ENCODE measurements at regions not wholly inside any gene's neighbourhood (a gene's known extent, or its start where the extent isn't known, plus 50 kb on each side); places are given as distances from the start of the nearest gene placed in this dataset.

DNA sequence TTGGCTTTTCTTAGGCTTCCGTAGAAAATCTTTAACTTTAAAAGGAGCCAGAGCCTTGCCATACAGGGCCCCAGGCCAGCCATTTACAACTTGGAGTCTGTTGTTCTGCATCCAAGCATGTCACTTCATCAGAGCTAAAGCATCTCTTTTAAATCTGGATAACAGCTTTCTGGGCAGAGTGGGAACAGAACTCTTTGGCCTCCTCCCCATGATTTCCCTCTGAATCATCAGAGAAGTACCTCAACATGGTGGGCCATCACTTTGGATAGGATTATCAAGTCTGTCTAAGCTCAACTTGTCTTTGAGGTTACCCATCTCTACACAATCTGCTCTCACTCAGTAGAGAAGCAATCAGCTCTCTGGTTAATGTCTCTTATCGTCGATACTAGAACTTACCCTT, 170.9 kb downstream of the SLC6A15 start:
- DNase-seq: no peak

DNA sequence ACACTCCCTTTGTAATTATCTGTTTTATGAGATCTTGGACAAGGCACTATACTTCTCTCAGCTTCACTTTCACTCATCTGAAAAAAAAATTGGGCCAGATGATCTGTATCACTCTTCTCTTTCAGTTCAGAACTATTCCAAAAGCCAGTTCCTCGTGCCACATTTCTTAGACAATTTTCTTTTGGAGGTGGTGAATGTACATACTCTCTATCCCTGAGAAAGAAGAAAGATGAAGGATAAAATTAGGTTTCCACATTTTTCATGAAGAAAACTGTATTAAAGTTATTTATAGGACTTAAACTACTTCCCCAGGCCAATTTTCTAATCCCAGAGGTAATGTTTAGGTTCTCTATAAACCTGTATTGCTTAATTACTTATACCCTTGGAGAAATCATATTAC, 171.6 kb downstream of the SLC6A15 start:
- DNase-seq: no peak

DNA sequence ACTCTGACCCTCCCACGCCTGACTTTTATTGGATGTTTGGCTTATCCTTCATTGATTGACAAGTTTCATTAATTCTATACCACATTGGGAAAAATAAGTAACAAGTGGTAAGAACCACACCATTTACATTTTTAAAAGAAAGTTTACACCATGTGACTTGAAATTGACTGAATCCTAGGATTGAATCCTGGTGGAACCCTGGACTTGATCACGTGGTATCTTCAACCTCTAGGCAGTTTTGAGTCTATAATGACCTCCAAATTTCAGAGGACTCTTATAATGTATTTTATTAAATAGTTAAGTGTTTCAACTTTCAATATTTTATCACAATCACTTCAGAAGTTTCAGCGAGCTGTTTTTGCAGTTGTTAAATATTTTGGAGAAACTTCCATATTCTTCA, 172.0 kb downstream of the SLC6A15 start:
- DNase-seq: no peak

DNA sequence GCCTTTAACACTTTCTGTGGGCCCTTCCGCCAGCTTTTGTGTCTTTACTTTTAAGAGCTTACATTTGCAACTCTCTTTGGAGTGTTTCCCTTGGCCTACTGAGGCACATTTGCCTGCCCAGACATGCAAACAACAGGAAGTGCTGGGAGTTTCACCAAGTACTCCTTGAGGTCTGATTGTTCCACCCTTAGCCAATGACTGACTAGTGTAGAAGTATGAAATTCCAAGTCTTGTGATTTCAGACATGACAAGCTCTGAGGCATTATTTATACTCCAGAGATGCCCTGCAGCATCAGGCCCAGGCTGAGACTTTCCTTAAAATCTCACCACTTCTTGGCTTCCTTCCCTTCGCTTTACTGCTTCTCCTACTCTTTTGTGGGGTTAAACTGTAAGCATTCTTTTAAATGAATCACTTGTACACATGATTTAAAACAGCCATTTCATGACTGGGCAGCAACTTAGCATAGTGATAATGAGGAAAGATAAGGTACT, 174.1 kb downstream of the SLC6A15 start:
- no peak for DNase-seq

DNA sequence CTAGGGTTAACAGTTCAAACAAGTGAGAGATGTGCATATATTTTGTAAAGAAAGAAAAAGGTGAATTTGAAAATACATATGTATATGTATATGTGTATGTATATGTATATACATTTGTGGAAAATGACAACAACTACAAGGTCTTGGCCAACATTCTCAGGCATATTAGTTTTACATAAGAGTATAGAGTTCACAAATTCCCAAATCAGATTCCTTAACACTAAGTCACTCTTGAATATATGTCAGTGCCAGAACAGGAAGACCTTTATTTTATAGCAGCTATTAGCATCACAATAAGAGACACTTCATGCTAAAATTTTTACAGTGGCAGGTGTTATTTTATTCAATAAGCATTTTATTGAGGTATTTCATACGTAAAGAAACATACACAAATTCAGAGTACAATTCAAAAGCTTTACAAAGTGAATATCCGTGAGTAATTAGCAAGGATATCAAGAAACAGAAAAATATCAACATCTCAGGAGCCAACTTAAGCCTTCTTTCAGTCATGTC, 179.7 kb downstream of the SLC6A15 start:
- DNase-seq: no peak

DNA sequence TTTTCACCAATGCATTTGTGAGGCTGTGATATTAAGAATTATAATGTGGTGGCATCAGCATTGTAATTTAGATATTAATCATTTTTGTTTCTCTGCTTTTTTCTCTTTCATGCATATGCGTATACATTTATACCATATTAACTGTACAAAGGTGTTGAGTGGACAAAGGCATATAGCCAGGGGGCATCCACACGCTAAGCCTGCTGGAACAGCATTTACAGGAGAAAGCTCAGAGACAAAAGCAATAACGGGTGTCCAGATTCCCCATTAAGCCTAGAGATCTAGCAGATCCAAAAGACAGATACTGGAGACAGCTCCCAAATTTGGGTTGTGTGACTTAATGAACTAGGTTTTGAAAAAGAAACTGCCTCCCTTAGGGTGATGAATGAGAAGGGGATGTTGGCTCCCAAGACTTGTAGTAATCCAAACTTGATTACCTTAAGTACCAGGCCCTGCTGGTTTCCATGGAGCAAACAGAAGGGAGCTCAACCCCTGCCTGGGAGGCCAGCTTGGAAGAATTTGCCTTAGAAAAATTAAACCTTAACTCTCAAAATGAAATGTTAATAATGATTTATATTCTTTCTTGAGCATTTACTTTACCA, 181.9 kb downstream of the SLC6A15 start:
- DNase-seq: no peak

DNA sequence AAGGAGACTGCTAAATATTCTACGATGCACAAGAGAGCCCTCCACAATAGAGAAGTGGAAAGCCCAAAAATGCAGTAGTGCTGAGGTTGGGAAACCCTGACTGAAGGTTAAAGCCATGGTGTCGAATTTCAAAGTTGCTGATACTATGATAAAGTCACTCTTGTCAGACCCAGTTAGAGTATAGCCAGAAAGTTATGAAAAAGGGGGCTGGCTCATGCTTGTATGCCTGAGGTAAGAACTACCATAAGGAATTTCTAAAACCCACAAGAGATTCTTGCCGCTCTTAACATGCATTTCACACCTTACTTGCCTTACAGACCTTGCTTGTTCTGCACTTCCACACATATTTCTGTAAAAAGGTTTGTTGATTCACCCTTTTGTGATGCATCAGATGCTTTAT, 184.6 kb downstream of the SLC6A15 start:
- no peak for DNase-seq

DNA sequence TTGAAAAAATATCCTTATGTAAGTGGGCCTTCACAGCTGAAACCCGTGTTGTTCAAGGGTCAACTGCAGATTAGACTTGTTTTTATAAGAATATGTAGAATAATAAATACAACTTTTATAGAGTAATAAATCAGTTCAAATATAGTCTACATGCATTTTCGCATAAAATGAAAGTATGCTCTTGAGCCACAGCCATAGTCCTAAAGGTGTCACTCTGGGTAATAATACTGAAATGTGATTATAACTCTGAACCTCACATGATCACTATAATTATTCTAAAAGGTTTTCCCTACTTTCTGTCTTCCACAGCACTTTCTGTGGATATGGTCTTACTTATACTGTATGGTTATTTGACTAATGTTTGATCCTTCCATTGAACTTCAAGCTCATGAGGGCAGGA, 185.8 kb downstream of the SLC6A15 start:
- DNase-seq: no peak

DNA sequence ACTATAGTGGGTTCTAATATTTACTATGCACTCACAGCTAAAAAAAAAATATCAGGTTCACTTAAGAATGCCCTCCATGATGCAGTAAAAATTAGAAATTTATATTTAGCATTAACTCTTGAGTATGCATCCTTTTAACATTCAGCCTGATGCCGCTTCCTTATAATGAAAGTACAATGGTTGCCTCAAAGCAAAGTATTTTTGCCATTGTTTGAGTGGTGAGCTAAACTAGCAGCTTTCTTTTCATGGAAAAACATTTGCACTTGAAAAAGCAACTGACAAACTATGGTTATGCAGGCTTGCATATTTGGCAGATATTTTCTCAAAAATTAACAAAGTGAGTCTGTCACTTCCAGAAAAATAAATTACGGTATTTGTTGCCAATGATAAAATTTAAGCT, 188.6 kb downstream of the SLC6A15 start:
- no peak for DNase-seq

DNA sequence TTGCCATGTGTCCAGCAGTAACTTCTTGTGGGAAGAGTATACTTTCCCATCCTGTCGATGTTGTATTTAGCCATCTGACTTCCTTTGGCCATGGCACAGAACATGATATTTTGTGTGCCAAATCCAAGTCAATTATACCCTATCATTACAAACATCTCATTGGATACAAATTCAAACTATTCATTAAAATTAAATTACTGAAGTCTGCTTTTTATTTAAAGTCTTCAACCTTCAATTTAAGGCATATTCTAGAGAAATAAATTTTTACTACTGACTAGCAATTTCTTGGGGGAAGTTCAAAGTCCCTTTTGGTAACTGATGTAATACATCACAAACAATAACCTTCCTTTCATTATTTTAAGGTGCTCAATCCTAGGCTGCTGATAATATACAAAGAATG, 192.6 kb downstream of the SLC6A15 start:
- DNase-seq: no peak

DNA sequence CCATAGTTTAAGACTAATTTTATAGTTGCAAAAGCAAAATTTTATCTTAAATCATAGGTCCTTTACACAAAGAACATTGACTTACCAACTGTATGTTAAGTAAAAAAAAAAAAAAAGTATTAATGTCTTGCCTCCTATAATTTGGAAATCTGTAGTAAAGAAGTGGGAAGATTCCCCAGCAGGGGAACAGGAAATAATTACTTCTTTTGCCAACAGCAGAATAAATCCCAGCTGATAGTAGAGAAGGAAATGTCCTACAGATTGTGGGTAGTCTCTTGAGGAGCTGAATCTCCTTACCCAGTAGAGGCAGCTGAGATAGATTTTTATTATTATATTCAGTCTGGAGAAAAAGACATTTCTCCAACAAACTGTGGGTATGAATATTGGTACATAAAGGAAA, 193.7 kb downstream of the SLC6A15 start:
- DNase-seq: no peak

DNA sequence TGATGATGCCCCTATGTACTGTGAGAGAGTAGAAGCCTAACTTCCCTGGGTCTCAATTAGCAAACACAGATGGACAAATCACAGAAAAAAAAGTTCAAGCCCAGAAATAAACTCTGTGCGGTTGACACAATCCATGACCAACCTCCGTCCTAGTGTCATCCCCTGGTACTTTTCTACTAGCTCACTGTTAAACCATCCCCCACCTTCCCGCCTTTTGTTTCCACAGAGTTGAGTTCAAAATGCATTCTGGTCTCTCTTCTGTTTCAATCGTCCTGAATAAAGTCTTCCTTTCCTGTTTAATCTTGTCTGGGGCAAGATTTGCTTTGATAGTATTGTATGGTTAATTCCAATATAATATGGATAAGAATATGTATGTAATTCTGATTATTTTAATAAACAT, 199.9 kb downstream of the SLC6A15 start:
- no peak for DNase-seq

DNA sequence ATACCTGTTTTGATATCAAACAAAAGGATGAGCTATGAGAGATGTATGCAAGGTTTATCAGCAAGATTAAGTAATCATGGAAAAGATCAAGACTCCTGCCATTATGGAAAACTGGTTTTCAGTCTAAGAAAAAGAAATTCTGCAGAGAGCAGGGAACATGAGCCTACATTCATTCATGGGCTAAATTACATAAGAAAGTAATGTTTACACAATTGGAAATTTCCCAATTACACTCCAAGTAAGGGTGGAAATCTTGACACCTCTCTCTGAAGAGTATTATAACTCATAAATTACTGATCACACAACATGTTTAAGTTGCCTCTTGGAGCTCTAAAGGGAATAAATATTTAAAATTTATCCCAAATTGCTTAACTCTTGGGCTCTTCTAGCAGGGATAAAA, 206.2 kb downstream of the SLC6A15 start:
- no peak for DNase-seq

DNA sequence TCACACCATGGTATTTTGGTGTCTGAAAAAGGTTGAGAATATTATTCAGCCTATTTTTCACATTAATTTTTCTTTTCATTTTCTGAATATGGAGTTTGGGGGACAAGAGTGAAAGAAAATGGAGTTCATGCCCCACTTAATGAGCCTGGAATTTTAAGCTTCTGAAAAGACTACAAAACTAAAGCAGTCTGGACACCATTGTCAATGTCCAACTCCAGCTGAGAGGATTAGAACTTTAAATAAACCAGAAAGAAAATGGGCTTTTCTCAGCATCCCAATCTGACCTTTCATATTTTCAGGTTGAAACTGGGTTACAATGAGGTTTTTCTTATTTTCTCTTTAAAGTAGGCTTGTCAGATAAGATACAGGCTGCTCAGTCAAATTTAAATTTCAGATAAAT, 207.7 kb downstream of the SLC6A15 start:
- DNase-seq: no peak

DNA sequence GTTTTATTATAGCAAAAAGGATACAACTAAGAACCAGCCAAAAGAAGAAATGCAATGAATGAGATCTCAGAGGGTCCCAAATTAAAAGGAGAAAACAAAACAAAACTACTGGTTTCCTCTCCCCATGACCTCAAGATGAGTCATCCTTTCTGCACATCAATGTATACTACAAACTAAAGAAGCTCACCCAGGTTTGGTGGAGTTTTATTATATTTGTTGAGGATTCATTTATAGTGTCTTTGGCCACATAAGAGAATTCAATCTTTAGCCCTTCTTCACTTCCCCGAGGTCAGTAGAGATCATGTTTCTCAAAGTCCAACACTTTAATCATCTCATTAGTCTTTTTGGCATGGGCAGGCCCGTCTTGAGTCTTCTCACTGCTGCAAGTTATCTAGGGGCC, 210.6 kb downstream of the SLC6A15 start:
- DNase-seq: no peak

DNA sequence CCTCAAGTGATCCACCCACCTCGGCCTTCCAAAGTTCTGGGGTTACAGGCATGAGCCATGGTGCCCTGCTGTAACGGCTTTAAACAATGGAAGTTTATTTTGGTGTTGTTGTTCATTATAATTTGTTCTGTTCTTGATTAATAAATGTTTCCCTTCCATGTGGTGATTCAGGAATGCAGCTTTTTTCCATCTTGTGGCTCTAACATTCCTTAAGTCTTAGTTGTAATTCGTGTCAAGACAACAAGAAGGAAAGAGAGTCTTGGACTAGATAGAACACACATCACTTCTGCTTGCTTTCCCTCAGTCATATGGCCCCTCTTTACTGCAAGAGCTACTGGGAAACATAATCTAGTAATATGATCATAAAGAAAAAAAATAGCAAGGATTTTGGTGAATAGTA, 211.6 kb downstream of the SLC6A15 start:
- DNase-seq: no peak

DNA sequence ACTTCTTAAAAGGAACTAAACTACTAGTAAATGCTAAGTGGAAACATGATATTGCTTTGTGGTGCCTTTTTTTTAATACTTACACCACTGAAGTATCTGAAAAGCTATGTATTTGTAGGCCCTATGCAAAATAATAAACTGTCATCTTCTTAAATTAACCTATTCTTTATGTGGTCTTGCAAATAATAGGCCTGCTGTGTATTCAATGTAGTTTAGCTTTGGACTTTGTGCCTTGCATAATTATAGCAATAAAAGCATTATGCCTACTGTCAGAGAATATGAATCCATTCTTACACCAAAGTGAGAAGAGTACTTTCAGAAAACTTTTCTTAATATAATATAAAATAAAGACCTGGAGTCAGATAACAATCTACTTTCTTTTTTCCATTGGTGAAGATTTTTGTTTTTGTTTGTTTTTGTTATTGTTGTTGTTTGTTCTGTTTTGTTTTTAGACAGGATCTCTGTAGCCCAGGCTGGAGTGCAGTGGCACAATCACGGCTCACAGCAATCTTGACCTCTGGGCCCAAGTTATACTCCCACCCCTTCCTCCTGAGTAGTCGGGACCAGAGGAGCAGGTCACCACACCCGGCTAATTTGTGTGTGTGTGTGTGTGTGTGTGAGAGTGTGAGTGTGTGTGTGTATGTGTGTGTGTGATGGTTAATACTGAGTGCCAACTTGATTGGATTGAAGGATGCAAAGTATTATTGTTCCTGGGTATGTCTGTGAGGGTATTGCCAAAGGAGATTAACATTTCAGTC, 213.8 kb downstream of the SLC6A15 start:
- DNase-seq: no peak

DNA sequence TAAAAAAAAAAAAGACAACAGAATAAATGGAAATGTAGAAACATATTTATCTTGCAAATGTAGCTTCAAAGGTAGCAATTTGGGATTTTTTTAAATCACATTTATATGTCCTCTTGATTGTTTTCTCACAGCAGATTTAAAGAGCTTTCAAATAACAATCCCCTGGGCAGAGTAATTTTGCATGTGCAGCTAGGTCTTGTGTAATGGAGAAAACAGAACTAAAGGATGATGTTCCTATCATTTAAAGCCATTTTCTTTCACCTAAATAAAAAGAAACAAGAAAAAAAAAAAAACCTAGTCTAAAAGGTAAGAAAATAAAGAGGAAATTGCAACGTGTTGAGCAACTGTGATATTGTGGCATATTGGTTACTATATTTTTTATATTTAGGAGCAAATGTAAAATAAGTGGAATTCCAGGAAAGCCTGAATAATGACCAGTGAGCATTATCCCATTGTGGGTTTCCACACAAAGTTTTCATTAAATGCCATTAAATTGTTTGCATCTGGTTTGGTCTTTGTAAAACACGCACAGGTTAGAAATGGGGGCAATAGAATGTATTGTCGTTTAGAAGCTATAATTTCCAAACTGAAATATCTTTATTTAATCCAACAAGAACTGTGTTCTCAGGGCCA, 215.6 kb downstream of the SLC6A15 start:
- no peak for DNase-seq

DNA sequence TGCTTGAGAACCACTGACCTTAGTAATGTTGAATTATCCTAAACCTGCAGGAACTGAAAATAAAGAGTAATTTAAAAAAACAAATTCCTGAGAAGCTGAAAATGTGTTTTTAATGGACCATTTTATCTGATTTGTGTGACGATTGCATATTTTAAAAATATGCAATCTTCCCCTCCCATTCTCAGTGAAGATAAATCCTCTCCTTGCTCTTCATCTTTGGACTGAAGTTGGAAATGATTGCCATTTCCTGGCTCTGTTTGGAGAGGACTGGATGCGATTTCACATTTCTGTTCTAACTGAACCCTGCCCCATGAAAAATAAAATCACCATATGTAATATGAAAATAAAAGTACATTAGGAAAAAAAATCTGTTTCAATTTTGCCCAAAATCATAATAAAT, 216.3 kb downstream of the SLC6A15 start:
- no peak for DNase-seq

DNA sequence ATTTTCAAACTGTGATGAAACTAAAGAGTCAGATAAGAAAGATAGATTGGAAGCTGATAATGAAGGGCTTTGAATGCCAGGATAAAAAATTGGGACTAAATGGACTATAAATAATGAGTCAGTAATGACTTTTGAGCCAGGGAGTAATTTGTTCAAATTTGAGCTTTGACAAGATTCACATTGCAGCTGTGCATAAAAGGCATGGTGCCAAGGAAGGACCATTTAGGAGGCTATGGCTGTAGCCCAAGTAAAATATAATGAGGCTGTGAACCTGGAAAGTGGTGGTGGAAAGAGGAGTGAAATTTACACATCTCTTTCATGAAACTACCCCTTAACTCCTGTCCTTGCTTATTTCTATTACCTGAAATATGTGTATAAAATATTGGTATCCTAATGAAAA, 218.5 kb downstream of the SLC6A15 start:
- no peak for DNase-seq

DNA sequence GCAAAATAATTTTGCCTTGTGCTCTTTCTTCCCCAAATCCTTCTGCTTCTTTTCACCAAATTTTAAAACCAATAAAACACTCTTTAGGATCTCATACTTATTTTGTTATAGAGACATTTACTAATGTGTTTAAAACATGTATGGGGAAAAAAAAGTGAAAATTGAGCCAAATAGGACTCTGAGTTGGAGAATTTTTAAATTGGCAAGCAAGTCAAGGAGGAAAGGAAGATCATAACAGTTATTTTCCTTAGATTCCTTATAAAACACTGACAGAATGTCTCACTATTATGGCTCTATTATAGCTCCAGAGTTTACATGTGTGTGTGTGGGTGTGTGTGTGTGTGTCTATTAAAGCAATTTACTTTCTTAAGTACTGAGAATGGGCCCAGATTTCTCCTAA, 220.5 kb downstream of the SLC6A15 start:
- DNase-seq: no peak

DNA sequence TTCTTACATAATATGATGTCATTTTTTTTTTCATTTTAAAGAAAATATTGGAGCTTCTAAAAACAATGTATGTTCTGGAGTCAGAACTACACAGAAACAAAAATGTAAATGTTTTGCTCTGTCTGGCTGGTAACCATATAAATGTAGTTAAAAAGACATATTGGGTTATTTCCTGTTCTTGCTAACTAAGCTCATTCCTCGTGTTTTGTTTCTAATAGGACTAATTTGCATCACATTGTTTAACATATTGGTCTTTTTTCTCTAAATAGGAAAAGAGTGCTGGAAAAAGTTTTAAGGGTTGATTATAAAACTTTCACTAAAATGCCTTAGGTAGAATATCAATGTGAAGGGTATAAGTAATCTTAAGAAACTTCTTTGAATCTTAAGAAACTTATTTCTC, 221.3 kb downstream of the SLC6A15 start:
- no peak for DNase-seq

DNA sequence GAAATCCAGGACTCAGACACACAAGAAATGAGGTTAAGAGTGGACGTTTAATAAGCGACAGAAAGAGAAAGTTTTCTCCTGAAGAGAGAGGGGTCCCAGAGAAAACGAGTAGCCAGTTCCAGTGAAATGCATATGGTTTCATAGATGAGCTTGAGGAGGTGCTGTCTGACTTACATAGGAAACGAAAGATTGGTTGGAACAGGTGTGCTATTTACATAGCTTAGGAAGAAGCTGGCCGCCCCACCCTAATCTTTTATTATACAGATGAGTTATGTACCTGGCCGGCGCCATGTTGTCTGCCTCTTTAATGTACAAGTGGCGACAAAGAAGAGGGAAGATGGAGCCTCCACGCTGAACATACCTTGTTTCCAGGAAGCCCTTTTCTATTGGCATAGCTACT, 223.0 kb downstream of the SLC6A15 start:
- DNase-seq: no peak

Measured in hypothalamus (tissue), 51 donors.